WTC11 (cell line): ENCODE measurements at regions not wholly inside any gene's neighbourhood (a gene's known extent, or its start where the extent isn't known, plus 50 kb on each side); places are given as distances from the start of the nearest gene placed in this dataset.

Source experiments
- CTCF ChIP-seq: fragments of 200-600 bp; IDR thresholded peaks from 2 replicates; pipeline ENCODE4 v1.8.0; 2022; ENCODE audit warnings: antibody characterized with exemption
- MLX ChIP-seq: sonication (generic); formaldehyde crosslinking; IDR thresholded peaks from 2 replicates; pipeline ENCODE4 v1.8.1; 2023; ENCODE audit warnings: mild to moderate bottlenecking, missing genetic modification reagents, moderate library complexity
- NFYB ChIP-seq: sonication (generic); formaldehyde crosslinking; conservative IDR thresholded peaks from 2 replicates; pipeline ENCODE4 v1.8.0; 2022; ENCODE audit warnings: low read depth, missing genetic modification reagents

- TF ChIP-seq CTCF (no peak), NFYB (no peak), MLX (CRISPR knock-in tag) (no peak)
These were observed 157.5 kb upstream of the PMEPA1 start for GRCh38 chr20:57867181-57867803.
